ENCODE measurements at regions not wholly inside any gene's neighbourhood (a gene's known extent, or its start where the extent isn't known, plus 50 kb on each side); places are given as distances from the start of the nearest gene placed in this dataset.

DNA sequence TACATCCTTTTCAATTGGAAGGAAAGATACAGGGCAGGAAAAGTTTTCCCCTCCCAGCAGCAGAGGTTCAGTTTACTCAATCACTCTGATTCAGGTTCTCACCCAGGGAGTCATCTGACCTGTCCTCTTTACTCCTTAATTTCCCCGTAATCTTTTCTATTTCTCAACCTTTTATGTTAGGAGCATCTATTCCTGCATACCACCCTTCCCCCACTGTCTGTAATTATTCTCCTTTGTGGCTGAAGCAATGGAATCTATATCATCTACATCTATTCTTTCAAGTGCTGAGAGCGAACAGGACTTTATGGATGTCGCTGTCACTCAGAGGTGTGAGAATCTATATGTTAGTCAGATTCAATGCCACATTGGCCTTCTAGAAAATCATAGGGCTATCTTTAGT, 175.2 kb downstream of the NOL4 start:
- TF ChIP-seq EZH2 (optimal IDR thresholded peaks at IDR 0.05; ENCODE audit: low read depth, low read length) (no peak), EZH2phosphoT487 (IDR thresholded peaks at IDR 0.05; ENCODE audit: low read length) (no peak)
